HG03097 (cell line): ENCODE measurements at regions not wholly inside any gene's neighbourhood (a gene's known extent, or its start where the extent isn't known, plus 50 kb on each side); places are given as distances from the start of the nearest gene placed in this dataset.

Source experiments
- ATAC-seq: cut with Tn5 transposase; IDR thresholded peaks from one replicate; pipeline ENCODE4 v1.9.1; 2021; ENCODE audit not compliant: unreplicated experiment, low FRiP score

GRCh38 chr13:33509642-33510229 is 224.2 kb upstream of the STARD13 start:
- ATAC-seq = no peak

- no peak for ATAC-seq
Measured at GRCh38 chr13:33510350-33510970, 224.9 kb upstream of the STARD13 start.

- no peak for ATAC-seq
Measured at GRCh38 chr13:33512880-33513554, 227.5 kb upstream of the STARD13 start.

- no peak for ATAC-seq
Measured at GRCh38 chr13:33514362-33514761, 228.8 kb upstream of the STARD13 start.

- ATAC-seq = no peak
Measured at GRCh38 chr13:33515146-33515545, 229.6 kb upstream of the STARD13 start.

- no peak for ATAC-seq
Measured at GRCh38 chr13:33518452-33518851, 232.9 kb upstream of the STARD13 start.

- no peak for ATAC-seq
Measured at GRCh38 chr13:33519561-33520467, 234.3 kb upstream of the STARD13 start.

- ATAC-seq = no peak
Measured at GRCh38 chr13:33520468-33520839, 234.9 kb upstream of the STARD13 start.

GRCh38 chr13:33524086-33524485 is 238.5 kb upstream of the STARD13 start:
- ATAC-seq = no peak

GRCh38 chr13:33525763-33526162 is 240.2 kb upstream of the STARD13 start:
- no peak for ATAC-seq

GRCh38 chr13:33526718-33527117 is 241.2 kb upstream of the STARD13 start:
- ATAC-seq = no peak

GRCh38 chr13:33528896-33529295 is 243.3 kb upstream of the STARD13 start:
- no peak for ATAC-seq

- ATAC-seq = no peak
Measured at GRCh38 chr13:33531484-33531883, 245.9 kb upstream of the STARD13 start.

- no peak for ATAC-seq
Measured at GRCh38 chr13:33535061-33535460, 249.5 kb upstream of the STARD13 start.

- no peak for ATAC-seq
Measured at GRCh38 chr13:33536601-33537000, 251.0 kb upstream of the STARD13 start.

- ATAC-seq = no peak
Measured at GRCh38 chr13:33537026-33537425, 251.5 kb upstream of the STARD13 start.

- ATAC-seq = no peak
Measured at GRCh38 chr13:33537676-33538075, 252.1 kb upstream of the STARD13 start.

GRCh38 chr13:33541456-33541855 is 255.9 kb upstream of the STARD13 start:
- no peak for ATAC-seq

GRCh38 chr13:33541962-33542308 is 256.4 kb upstream of the STARD13 start:
- peak; percentile 7 for ATAC-seq

- ATAC-seq = peak; percentile 90
Measured at GRCh38 chr13:33542309-33543088, 256.9 kb upstream of the STARD13 start.
